H9 (cell line): ENCODE measurements at regions not wholly inside any gene's neighbourhood (a gene's known extent, or its start where the extent isn't known, plus 50 kb on each side); places are given as distances from the start of the nearest gene placed in this dataset.

Experiments
- DNase-seq: peaks from one replicate; pipeline ENCODE4 v3.0.0-alpha.2; 2017
- H2AFZ ChIP-seq: one replicate; pipeline ENCODE4 v1.6.1; 2013; ENCODE audit warnings: mild to moderate bottlenecking, low read length, control low read depth, moderate library complexity
- H2AK5ac ChIP-seq: 2 replicates; pipeline ENCODE4 v1.6.1; 2013; ENCODE audit warnings: low read length, control low read depth, mixed read lengths; ENCODE audit not compliant: insufficient read length
- H2BK120ac ChIP-seq: one replicate; pipeline ENCODE4 v1.6.1; 2013; ENCODE audit warnings: low read depth, mild to moderate bottlenecking, low read length, control low read depth, inconsistent platforms; ENCODE audit not compliant: poor library complexity, severe bottlenecking
- H2BK12ac ChIP-seq: 2 replicates; pipeline ENCODE4 v1.6.1; 2013; ENCODE audit warnings: low read length, control low read depth, mixed read lengths, low read depth; ENCODE audit not compliant: insufficient read length
- H2BK15ac ChIP-seq: 2 replicates; pipeline ENCODE4 v1.6.1; 2013; ENCODE audit warnings: low read depth, low read length, control low read depth
- H2BK20ac ChIP-seq: one replicate; pipeline ENCODE4 v1.6.1; 2013; ENCODE audit warnings: low read depth, mild to moderate bottlenecking, low read length, control low read depth, inconsistent platforms; ENCODE audit not compliant: poor library complexity, severe bottlenecking
- H2BK5ac ChIP-seq: 2 replicates; pipeline ENCODE4 v1.6.1; 2013; ENCODE audit warnings: low read length, control low read depth, mixed read lengths; ENCODE audit not compliant: insufficient read length
- H3K14ac ChIP-seq: 2 replicates; pipeline ENCODE4 v1.6.1; 2013; ENCODE audit warnings: low read length, control low read depth; ENCODE audit not compliant: insufficient read depth
- H3K18ac ChIP-seq: 2 replicates; pipeline ENCODE4 v1.6.1; 2013; ENCODE audit warnings: low read depth, mild to moderate bottlenecking, mixed read lengths, low read length, control low read depth; ENCODE audit not compliant: insufficient read length
- H3K23ac ChIP-seq: 2 replicates; pipeline ENCODE4 v1.6.1; 2013; ENCODE audit warnings: low read length, control low read depth, mixed read lengths, low read depth; ENCODE audit not compliant: insufficient read length
- H3K23me2 ChIP-seq: 2 replicates; pipeline ENCODE4 v1.6.1; 2013; ENCODE audit warnings: low read depth, mild to moderate bottlenecking, mixed read lengths, low read length, control low read depth; ENCODE audit not compliant: insufficient read length, poor library complexity, severe bottlenecking
- H3K27ac ChIP-seq: 2 replicates; pipeline ENCODE4 v1.5.1; 2013; ENCODE audit warnings: low read length, control low read depth, mixed read lengths, low read depth; ENCODE audit not compliant: insufficient read length
- H3K27me3 ChIP-seq: 2 replicates; pipeline ENCODE4 v1.6.1; 2013; ENCODE audit warnings: low read length, control low read depth, inconsistent platforms; ENCODE audit not compliant: insufficient read depth
- H3K4ac ChIP-seq: 2 replicates; pipeline ENCODE4 v1.6.1; 2013; ENCODE audit warnings: low read depth, mild to moderate bottlenecking, control low read depth, inconsistent platforms, low read length, moderate library complexity
- H3K4me1 ChIP-seq: 2 replicates; pipeline ENCODE4 v1.6.1; 2013; ENCODE audit warnings: low read length, control low read depth, inconsistent platforms; ENCODE audit not compliant: insufficient read depth
- H3K4me2 ChIP-seq: 2 replicates; pipeline ENCODE4 v1.6.1; 2013; ENCODE audit warnings: low read length, control low read depth, mixed read lengths; ENCODE audit not compliant: insufficient read length, insufficient read depth
- H3K56ac ChIP-seq: 2 replicates; pipeline ENCODE4 v1.6.1; 2013; ENCODE audit warnings: low read depth, mild to moderate bottlenecking, mixed read lengths, low read length, control low read depth; ENCODE audit not compliant: insufficient read length
- H3K79me1 ChIP-seq: 2 replicates; pipeline ENCODE4 v1.6.1; 2013; ENCODE audit warnings: low read depth, mild to moderate bottlenecking, moderate library complexity, low read length, control low read depth, inconsistent platforms; ENCODE audit not compliant: insufficient read depth, poor library complexity, severe bottlenecking
- H3K79me2 ChIP-seq: 2 replicates; pipeline ENCODE4 v1.6.1; 2013; ENCODE audit warnings: low read length, control low read depth, inconsistent platforms; ENCODE audit not compliant: insufficient read depth
- H3K9ac ChIP-seq: 2 replicates; pipeline ENCODE4 v1.6.1; 2013; ENCODE audit warnings: low read length, control low read depth, mixed read lengths; ENCODE audit not compliant: insufficient read length; ENCODE audit errors: extremely low read depth
- H3K9me3 ChIP-seq: one replicate; pipeline ENCODE4 v1.6.1; 2013; ENCODE audit warnings: low read depth, low read length, inconsistent platforms; ENCODE audit not compliant: control insufficient read depth
- H3T11ph ChIP-seq: one replicate; pipeline ENCODE4 v1.6.1; 2013; ENCODE audit warnings: mild to moderate bottlenecking, low read length, control low read depth, inconsistent platforms
- H4K20me1 ChIP-seq: one replicate; pipeline ENCODE4 v1.6.1; 2013; ENCODE audit not compliant: control insufficient read depth, insufficient read length, insufficient read depth
- H4K5ac ChIP-seq: 2 replicates; pipeline ENCODE4 v1.6.1; 2013; ENCODE audit warnings: low read depth, mild to moderate bottlenecking, mixed read lengths, low read length, control low read depth; ENCODE audit not compliant: insufficient read length
- H4K8ac ChIP-seq: replicated peaks from 2 replicates; pipeline ENCODE4 v1.6.1; 2013; ENCODE audit warnings: low read length, control low read depth, mixed read lengths, low read depth; ENCODE audit not compliant: insufficient read length
- H4K91ac ChIP-seq: 2 replicates; pipeline ENCODE4 v1.6.1; 2013; ENCODE audit warnings: low read depth, mild to moderate bottlenecking, moderate library complexity, mixed read lengths, low read length, control low read depth; ENCODE audit not compliant: insufficient read length
- H3K27ac Mint-ChIP-seq, 3 experiments: 2 replicates in 2 of 3; 3 replicates in 1 of 3; pipeline ENCODE4 v1.8.0; 2020 to 2021; ENCODE audit warnings: mixed read lengths in 3 of 3, mild to moderate bottlenecking in 1 of 3, moderate library complexity in 1 of 3
- H3K27me3 Mint-ChIP-seq: 2 replicates; pipeline ENCODE4 v1.8.0; 2021; ENCODE audit warnings: low read depth, mild to moderate bottlenecking, moderate library complexity, mixed read lengths
- H3K36me3 Mint-ChIP-seq, 3 experiments: 2 replicates in 2 of 3; 3 replicates in 1 of 3; pipeline ENCODE4 v1.8.0; 2020 to 2021; ENCODE audit warnings: low read depth in 3 of 3, mixed read lengths in 3 of 3; ENCODE audit not compliant: insufficient read depth in 1 of 3
- H3K4me1 Mint-ChIP-seq, 2 experiments: 2 replicates each; pipeline ENCODE4 v1.8.0; 2020; ENCODE audit warnings: mixed read lengths in 2 of 2
- H3K4me3 Mint-ChIP-seq, 2 experiments: 2 replicates in 1 of 2; 3 replicates in 1 of 2; pipeline ENCODE4 v1.8.0; 2020 to 2021; ENCODE audit warnings: mild to moderate bottlenecking in 2 of 2, mixed read lengths in 2 of 2, moderate library complexity in 1 of 2
- H3K9me3 Mint-ChIP-seq, 2 experiments: 2 replicates in 1 of 2; 3 replicates in 1 of 2; pipeline ENCODE4 v1.8.0; 2020; ENCODE audit warnings: mild to moderate bottlenecking in 2 of 2, mixed read lengths in 2 of 2, moderate library complexity in 1 of 2
- WGBS: extraction: QIAGEN DNeasy Blood & Tissue Kit; methylation state at CpG from one replicate; pipeline ENCODE4 v1.1.7; 2013; ENCODE audit warnings: missing lambda C conversion rate, low lambda C conversion rate, mixed read lengths; ENCODE audit not compliant: insufficient read length; ENCODE audit errors: extremely low coverage; 5-methylcytosine and 5-hydroxymethylcytosine counted together
- TF ChIP-seq, protein P1 (sequence below): fragments of 200-600 bp; sonication (generic); conservative IDR thresholded peaks from 3 replicates; pipeline ENCODE4 v1.8.0; 2021; ENCODE audit warnings: antibody characterized with exemption, mild to moderate bottlenecking

DNA sequence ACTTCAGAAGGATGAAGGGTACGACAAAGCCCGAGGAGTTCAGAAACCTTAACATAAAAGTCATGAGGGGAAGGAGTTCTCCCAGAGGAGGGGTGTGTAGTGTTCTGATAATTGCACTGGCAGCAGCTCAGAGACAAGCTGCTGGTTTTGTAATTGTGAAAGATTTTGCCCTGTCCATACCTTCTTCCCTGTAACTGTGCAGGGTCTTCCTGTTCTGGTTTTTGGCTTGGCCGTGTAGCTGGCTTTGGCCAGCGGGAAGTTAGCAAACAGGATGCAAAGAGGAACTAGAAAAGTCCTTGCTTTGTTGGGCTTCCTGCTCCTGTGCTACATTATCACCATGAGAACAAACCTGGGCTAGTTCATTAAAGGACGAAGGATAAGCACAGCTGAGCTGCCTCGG, 160.8 kb downstream of the LPIN1 start:
- Histone ChIP-seq H2BK20ac (no peak overlapping the region), H4K5ac (no peak overlapping the region), H3K23me2 (no peaks in the 10 kb centered on the region), H2BK12ac (no peak overlapping the region), H4K20me1 (no peaks in the 10 kb centered on the region), H3K4me2 (no peak overlapping the region), H3K18ac (no peak overlapping the region), H3K9ac (no peak overlapping the region), H2AFZ (no peak overlapping the region), H3K9me3 (no peaks in the 10 kb centered on the region), H3K79me2 (no peaks in the 10 kb centered on the region), H2AK5ac (no peak overlapping the region), H3K79me1 (no peaks in the 10 kb centered on the region), H3K56ac (no peak overlapping the region), H4K8ac (no peak overlapping the region), H3K23ac (no peak overlapping the region), H2BK120ac (no peak overlapping the region), H3K4ac (no peak overlapping the region), H2BK5ac (no peak overlapping the region), H3K4me1 (no peaks in the 10 kb centered on the region), H3K27me3 (no peaks in the 10 kb centered on the region), H3K27ac (no peak overlapping the region), H4K91ac (no peak overlapping the region), H2BK15ac (no peak overlapping the region), H3T11ph (no peak overlapping the region), H3K14ac (no peak overlapping the region)
- Mint-ChIP-seq H3K27ac (no peak overlapping the region), H3K4me1 (no peaks in the 10 kb centered on the region), H3K4me3 (no peak overlapping the region), H3K9me3 (no peaks in the 10 kb centered on the region; a peak in 1 of 5 replicates), H3K27me3 (no peaks in the 10 kb centered on the region; the same call in 1 of the 2 replicates), H3K36me3 (no peaks in the 10 kb centered on the region)
- TF ChIP-seq, protein P1, sequence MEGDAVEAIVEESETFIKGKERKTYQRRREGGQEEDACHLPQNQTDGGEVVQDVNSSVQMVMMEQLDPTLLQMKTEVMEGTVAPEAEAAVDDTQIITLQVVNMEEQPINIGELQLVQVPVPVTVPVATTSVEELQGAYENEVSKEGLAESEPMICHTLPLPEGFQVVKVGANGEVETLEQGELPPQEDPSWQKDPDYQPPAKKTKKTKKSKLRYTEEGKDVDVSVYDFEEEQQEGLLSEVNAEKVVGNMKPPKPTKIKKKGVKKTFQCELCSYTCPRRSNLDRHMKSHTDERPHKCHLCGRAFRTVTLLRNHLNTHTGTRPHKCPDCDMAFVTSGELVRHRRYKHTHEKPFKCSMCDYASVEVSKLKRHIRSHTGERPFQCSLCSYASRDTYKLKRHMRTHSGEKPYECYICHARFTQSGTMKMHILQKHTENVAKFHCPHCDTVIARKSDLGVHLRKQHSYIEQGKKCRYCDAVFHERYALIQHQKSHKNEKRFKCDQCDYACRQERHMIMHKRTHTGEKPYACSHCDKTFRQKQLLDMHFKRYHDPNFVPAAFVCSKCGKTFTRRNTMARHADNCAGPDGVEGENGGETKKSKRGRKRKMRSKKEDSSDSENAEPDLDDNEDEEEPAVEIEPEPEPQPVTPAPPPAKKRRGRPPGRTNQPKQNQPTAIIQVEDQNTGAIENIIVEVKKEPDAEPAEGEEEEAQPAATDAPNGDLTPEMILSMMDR = no peak
- WGBS = no CpG with 5 or more reads among the region's 6 CpGs
- no peak for DNase-seq
